CD4-positive, CD25-positive, alpha-beta regulatory T cell (primary cell): ENCODE measurements at regions not wholly inside any gene's neighbourhood (a gene's known extent, or its start where the extent isn't known, plus 50 kb on each side); places are given as distances from the start of the nearest gene placed in this dataset.
"Not testable (repeated sequence)": the region's sequence is repeated elsewhere in the genome, so short reads cannot be mapped to it uniquely, and the experiment has no call there.

ENCODE experiments used
- ATAC-seq, 2 donors: fragments of 150-1000 bp; cut with Tn5 transposase; one replicate each; pipeline ENCODE4 v1.10.0; 2021; ENCODE audit warnings: low read depth in 2 of 2, moderate number of reproducible peaks in 2 of 2, moderate library complexity in 1 of 2
- DNase-seq, 3 donors: peaks; one replicate each; pipeline versions ENCODE4 v3.0.0 to v3.0.0-alpha.2; 2012 to 2022; ENCODE audit warnings: mixed read lengths in 1 of 3
- H3K27ac ChIP-seq: one replicate; pipeline ENCODE4 v1.7.0; 2013; ENCODE audit warnings: mild to moderate bottlenecking, low read length; ENCODE audit not compliant: insufficient read depth, poor library complexity, severe bottlenecking
- H3K27me3 ChIP-seq: one replicate; pipeline ENCODE4 v1.7.0; 2013; ENCODE audit warnings: low read length; ENCODE audit not compliant: control insufficient read depth, insufficient read depth
- H3K36me3 ChIP-seq: one replicate; pipeline ENCODE4 v1.7.0; 2013; ENCODE audit warnings: mild to moderate bottlenecking, low read length, moderate library complexity; ENCODE audit not compliant: control insufficient read depth, insufficient read depth
- H3K4me1 ChIP-seq: 2 replicates; pipeline ENCODE4 v1.7.0; 2013; ENCODE audit warnings: mild to moderate bottlenecking, low read length; ENCODE audit not compliant: insufficient read depth, control insufficient read depth, poor library complexity, severe bottlenecking
- H3K4me3 ChIP-seq: one replicate; pipeline ENCODE4 v1.7.0; 2013; ENCODE audit warnings: low read depth, mild to moderate bottlenecking, low read length, moderate library complexity
- H3K9me3 ChIP-seq, 2 experiments: 1 replicate in 1 of 2; 2 replicates in 1 of 2; pipeline ENCODE4 v1.7.0; 2013; ENCODE audit warnings: low read length in 2 of 2, mild to moderate bottlenecking in 1 of 2, moderate library complexity in 1 of 2; ENCODE audit not compliant: control insufficient read depth in 2 of 2
- H3K27ac Mint-ChIP-seq, 3 donors: one replicate each; pipeline ENCODE4 v1.8.0; 2020 to 2022; ENCODE audit warnings: mild to moderate bottlenecking in 3 of 3, mixed read lengths in 3 of 3, moderate library complexity in 2 of 3
- H3K27me3 Mint-ChIP-seq: one replicate; pipeline ENCODE4 v1.8.0; 2022; ENCODE audit warnings: mild to moderate bottlenecking, mixed read lengths
- H3K36me3 Mint-ChIP-seq: one replicate; pipeline ENCODE4 v1.8.0; 2020; ENCODE audit warnings: mixed read lengths
- H3K4me1 Mint-ChIP-seq, 4 donors: one replicate each; pipeline ENCODE4 v1.8.0; 2020 to 2022; ENCODE audit warnings: mixed read lengths in 4 of 4, mild to moderate bottlenecking in 1 of 4
- H3K4me3 Mint-ChIP-seq, 4 donors: one replicate each; pipeline ENCODE4 v1.8.0; 2020 to 2022; ENCODE audit warnings: mild to moderate bottlenecking in 4 of 4, mixed read lengths in 4 of 4, moderate library complexity in 3 of 4
- H3K9me3 Mint-ChIP-seq, 7 donors: one replicate each; pipeline ENCODE4 v1.8.0; 2020 to 2022; ENCODE audit warnings: mixed read lengths in 7 of 7, mild to moderate bottlenecking in 3 of 7, moderate library complexity in 2 of 7

GRCh38 chr2:239801404-239802184, 223.5 kb downstream of the NDUFA10 start:
- Mint-ChIP-seq H3K9me3 (peaks cover 0 to 5% (median 0%) of the 10 kb centered on the region in 7 donors), H3K4me3 (no peak overlapping the region), H3K27ac (no peak overlapping the region), H3K4me1 (no peaks in the 10 kb centered on the region), H3K27me3 (peaks cover 27% of the 10 kb centered on the region), H3K36me3 (no peaks in the 10 kb centered on the region)
- H3K36me3 ChIP-seq = no peaks in the 10 kb centered on the region
- no peaks in the 10 kb centered on the region for H3K4me1 ChIP-seq
- H3K27me3 ChIP-seq = peaks cover 3% of the 10 kb centered on the region
- H3K4me3 ChIP-seq = no peak overlapping the region
- H3K9me3 ChIP-seq = no peaks in the 10 kb centered on the region
- H3K27ac ChIP-seq = no peak overlapping the region
- ATAC-seq = no peak
- DNase-seq = no peak

- H3K27ac ChIP-seq = no peak overlapping the region
- Mint-ChIP-seq H3K4me3 (no peak overlapping the region), H3K4me1 (no peaks in the 10 kb centered on the region), H3K36me3 (no peaks in the 10 kb centered on the region), H3K27ac (no peak overlapping the region), H3K27me3 (peaks cover 27% of the 10 kb centered on the region), H3K9me3 (peaks cover 0 to 5% (median 0%) of the 10 kb centered on the region in 7 donors)
- H3K36me3 ChIP-seq = no peaks in the 10 kb centered on the region
- peaks cover 3% of the 10 kb centered on the region for H3K27me3 ChIP-seq
- H3K4me3 ChIP-seq = no peak overlapping the region
- no peaks in the 10 kb centered on the region for H3K9me3 ChIP-seq
- H3K4me1 ChIP-seq = no peaks in the 10 kb centered on the region
- ATAC-seq (no peak), DNase-seq (no peak)
These were observed 224.3 kb downstream of the NDUFA10 start for GRCh38 chr2:239800785-239801386.

- Mint-ChIP-seq H3K27ac (no peak overlapping the region), H3K4me1 (no peaks in the 10 kb centered on the region), H3K9me3 (peaks cover 0 to 5% (median 0%) of the 10 kb centered on the region in 7 donors), H3K4me3 (no peak overlapping the region), H3K27me3 (peaks cover 24% of the 10 kb centered on the region), H3K36me3 (no peaks in the 10 kb centered on the region)
- no peaks in the 10 kb centered on the region for H3K36me3 ChIP-seq
- no peaks in the 10 kb centered on the region for H3K9me3 ChIP-seq
- H3K4me1 ChIP-seq = no peaks in the 10 kb centered on the region
- DNase-seq = no peak
- ATAC-seq = no peak
- H3K27me3 ChIP-seq = peaks cover 3% of the 10 kb centered on the region
- no peak overlapping the region for H3K4me3 ChIP-seq
- H3K27ac ChIP-seq = no peak overlapping the region
These were observed 227.8 kb downstream of the NDUFA10 start for GRCh38 chr2:239797316-239797715.

GRCh38 chr2:239795761-239796160, 229.4 kb downstream of the NDUFA10 start:
- not testable (repeated sequence) for H3K4me3 ChIP-seq, H3K4me3 Mint-ChIP-seq, H3K27ac ChIP-seq, H3K27me3 ChIP-seq, H3K36me3 ChIP-seq, H3K27ac Mint-ChIP-seq, ATAC-seq, DNase-seq, H3K36me3 Mint-ChIP-seq, H3K4me1 Mint-ChIP-seq, H3K9me3 Mint-ChIP-seq, H3K4me1 ChIP-seq, H3K9me3 ChIP-seq
- peaks cover 19% of the 10 kb centered on the region for H3K27me3 Mint-ChIP-seq

GRCh38 chr2:239793836-239794235, 231.3 kb downstream of the NDUFA10 start:
- no peaks in the 10 kb centered on the region for H3K4me1 Mint-ChIP-seq
- DNase-seq = no peak
- H3K9me3 ChIP-seq = no peaks in the 10 kb centered on the region
- H3K4me1 ChIP-seq = no peaks in the 10 kb centered on the region
- H3K9me3 Mint-ChIP-seq = peaks cover 0 to 2% (median 0%) of the 10 kb centered on the region in 7 donors
- no peak overlapping the region for H3K4me3 ChIP-seq
- H3K27me3 ChIP-seq = peaks cover 3% of the 10 kb centered on the region
- H3K27ac ChIP-seq = no peak overlapping the region
- H3K27ac Mint-ChIP-seq = no peak overlapping the region
- H3K27me3 Mint-ChIP-seq = peaks cover 15% of the 10 kb centered on the region
- H3K4me3 Mint-ChIP-seq = no peak overlapping the region
- ATAC-seq = no peak
- no peaks in the 10 kb centered on the region for H3K36me3 Mint-ChIP-seq
- no peaks in the 10 kb centered on the region for H3K36me3 ChIP-seq

- H3K36me3 ChIP-seq = no peaks in the 10 kb centered on the region
- Mint-ChIP-seq H3K36me3 (no peaks in the 10 kb centered on the region), H3K27me3 (peaks cover 8% of the 10 kb centered on the region), H3K9me3 (peaks cover 0 to 2% (median 0%) of the 10 kb centered on the region in 7 donors), H3K4me3 (no peak overlapping the region), H3K4me1 (no peaks in the 10 kb centered on the region), H3K27ac (no peak overlapping the region)
- ATAC-seq (no peak), DNase-seq (no peak)
- no peak overlapping the region for H3K27ac ChIP-seq
- peaks cover 3% of the 10 kb centered on the region for H3K27me3 ChIP-seq
- no peak overlapping the region for H3K4me3 ChIP-seq
- no peaks in the 10 kb centered on the region for H3K9me3 ChIP-seq
- no peaks in the 10 kb centered on the region for H3K4me1 ChIP-seq
These were observed 232.1 kb downstream of the NDUFA10 start for GRCh38 chr2:239793086-239793485.

- no peak for ATAC-seq
- H3K27ac Mint-ChIP-seq = no peak overlapping the region
- H3K9me3 Mint-ChIP-seq = peaks cover 0 to 2% (median 0%) of the 10 kb centered on the region in 7 donors
- no peaks in the 10 kb centered on the region for H3K9me3 ChIP-seq
- no peaks in the 10 kb centered on the region for H3K4me1 ChIP-seq
- H3K36me3 Mint-ChIP-seq = no peaks in the 10 kb centered on the region
- no peak for DNase-seq
- peaks cover 2% of the 10 kb centered on the region for H3K27me3 ChIP-seq
- no peaks in the 10 kb centered on the region for H3K4me1 Mint-ChIP-seq
- no peak overlapping the region for H3K27ac ChIP-seq
- no peak overlapping the region for H3K4me3 Mint-ChIP-seq
- H3K4me3 ChIP-seq = no peak overlapping the region
- H3K36me3 ChIP-seq = no peaks in the 10 kb centered on the region
- H3K27me3 Mint-ChIP-seq = peaks cover 6% of the 10 kb centered on the region
These were observed 232.6 kb downstream of the NDUFA10 start for GRCh38 chr2:239792405-239793084.
